Osteocyte (in vitro differentiated cells): ENCODE measurements at regions not wholly inside any gene's neighbourhood (a gene's known extent, or its start where the extent isn't known, plus 50 kb on each side); places are given as distances from the start of the nearest gene placed in this dataset.

Experiments
- DNase-seq: peaks from one replicate; pipeline ENCODE4 v3.0.0; 2021; ENCODE audit warnings: mixed read lengths; ENCODE audit not compliant: unreplicated experiment; ENCODE audit errors: extremely low spot score
- H3K27ac Mint-ChIP-seq: one replicate; pipeline ENCODE4 v1.8.0; 2021; ENCODE audit warnings: mild to moderate bottlenecking, mixed read lengths; ENCODE audit not compliant: unreplicated experiment
- H3K27me3 Mint-ChIP-seq: one replicate; pipeline ENCODE4 v1.8.0; 2021; ENCODE audit warnings: mixed read lengths; ENCODE audit not compliant: unreplicated experiment
- H3K36me3 Mint-ChIP-seq: one replicate; pipeline ENCODE4 v1.8.0; 2021; ENCODE audit warnings: mixed read lengths; ENCODE audit not compliant: unreplicated experiment
- H3K4me1 Mint-ChIP-seq: one replicate; pipeline ENCODE4 v1.8.0; 2021; ENCODE audit warnings: mixed read lengths; ENCODE audit not compliant: unreplicated experiment
- H3K4me3 Mint-ChIP-seq: one replicate; pipeline ENCODE4 v1.8.0; 2021; ENCODE audit warnings: mild to moderate bottlenecking, moderate library complexity, mixed read lengths; ENCODE audit not compliant: unreplicated experiment
- H3K9me3 Mint-ChIP-seq: one replicate; pipeline ENCODE4 v1.8.0; 2021; ENCODE audit warnings: mixed read lengths; ENCODE audit not compliant: unreplicated experiment
- CTCF ChIP-seq: fragments of 200-600 bp; sonication (generic); IDR thresholded peaks from 2 replicates; pipeline ENCODE4 v1.5.0; 2021; ENCODE audit warnings: antibody characterized with exemption, mild to moderate bottlenecking, moderate library complexity

GRCh38 chr1:168422203-168422847, 121.5 kb downstream of the XCL2 start:
- TF ChIP-seq CTCF: no peak
- H3K27me3 Mint-ChIP-seq: peaks cover 11% of the 10 kb centered on the region
- no peaks in the 10 kb centered on the region for H3K9me3 Mint-ChIP-seq
- peaks cover 15% of the 10 kb centered on the region for H3K4me1 Mint-ChIP-seq
- no peak for DNase-seq
- H3K36me3 Mint-ChIP-seq: no peaks in the 10 kb centered on the region
- H3K4me3 Mint-ChIP-seq: no peak overlapping the region
- no peak overlapping the region for H3K27ac Mint-ChIP-seq

- Mint-ChIP-seq H3K27me3 (peaks cover 11% of the 10 kb centered on the region), H3K27ac (no peak overlapping the region), H3K4me3 (no peak overlapping the region), H3K4me1 (peaks cover 13% of the 10 kb centered on the region), H3K36me3 (no peaks in the 10 kb centered on the region), H3K9me3 (no peaks in the 10 kb centered on the region)
- DNase-seq: no peak
- TF ChIP-seq CTCF: no peak
These were observed 122.3 kb downstream of the XCL2 start for GRCh38 chr1:168421399-168422004.

- Mint-ChIP-seq H3K9me3 (no peaks in the 10 kb centered on the region), H3K4me1 (peaks cover 13% of the 10 kb centered on the region), H3K27me3 (peaks cover 20% of the 10 kb centered on the region), H3K36me3 (no peaks in the 10 kb centered on the region), H3K27ac (no peak overlapping the region), H3K4me3 (no peak overlapping the region)
- DNase-seq: no peak
- TF ChIP-seq CTCF: no peak
These were observed 123.6 kb downstream of the XCL2 start for GRCh38 chr1:168420177-168420576.

- Mint-ChIP-seq H3K27ac (no peak overlapping the region), H3K4me1 (peaks cover 13% of the 10 kb centered on the region), H3K27me3 (peaks cover 21% of the 10 kb centered on the region), H3K4me3 (no peak overlapping the region), H3K36me3 (no peaks in the 10 kb centered on the region), H3K9me3 (no peaks in the 10 kb centered on the region)
- no peak for TF ChIP-seq CTCF
- no peak for DNase-seq
These were observed 124.1 kb downstream of the XCL2 start for GRCh38 chr1:168419736-168420135.

GRCh38 chr1:168416220-168416619, 127.6 kb downstream of the XCL2 start:
- H3K4me1 Mint-ChIP-seq: peaks cover 13% of the 10 kb centered on the region
- DNase-seq: no peak
- no peaks in the 10 kb centered on the region for H3K36me3 Mint-ChIP-seq
- no peak for TF ChIP-seq CTCF
- no peaks in the 10 kb centered on the region for H3K9me3 Mint-ChIP-seq
- no peak overlapping the region for H3K4me3 Mint-ChIP-seq
- no peak overlapping the region for H3K27ac Mint-ChIP-seq
- peaks cover 10% of the 10 kb centered on the region for H3K27me3 Mint-ChIP-seq
